Smooth muscle cell (in vitro differentiated cells): ENCODE measurements at regions not wholly inside any gene's neighbourhood (a gene's known extent, or its start where the extent isn't known, plus 50 kb on each side); places are given as distances from the start of the nearest gene placed in this dataset.
A peak's percentile ranks its signal among the peaks of the same experiment; 100 is the strongest.

Experiments used
- DNase-seq: peaks from one replicate; lab custom pipeline; 2025; ENCODE audit not compliant: unreplicated experiment; lab: John Stamatoyannopoulos, UW
- H2AFZ ChIP-seq: fragments of 200-600 bp; sonication (generic); 2 replicates; pipeline ENCODE4 v1.6.0; 2016; ENCODE audit warnings: antibody characterized with exemption, low read depth, mild to moderate bottlenecking
- H3F3A ChIP-seq: fragments of 200-600 bp; sonication (generic); 2 replicates; pipeline ENCODE4 v1.6.0; 2017; ENCODE audit warnings: antibody characterized with exemption, low read depth
- H3K27ac ChIP-seq: fragments of 200-600 bp; sonication (generic); 2 replicates; pipeline ENCODE4 v1.5.1; 2016; ENCODE audit warnings: low read depth, mild to moderate bottlenecking
- H3K27me3 ChIP-seq: fragments of 200-600 bp; sonication (generic); 2 replicates; pipeline ENCODE4 v1.6.1; 2016; ENCODE audit warnings: low read depth, mild to moderate bottlenecking
- H3K36me3 ChIP-seq: fragments of 200-600 bp; sonication (generic); 2 replicates; pipeline ENCODE4 v1.5.1; 2016; ENCODE audit warnings: low read depth
- H3K4me1 ChIP-seq: fragments of 200-600 bp; sonication (generic); 2 replicates; pipeline ENCODE4 v1.5.1; 2016; ENCODE audit warnings: low read depth
- H3K4me2 ChIP-seq: fragments of 200-600 bp; sonication (generic); 2 replicates; pipeline ENCODE4 v1.6.0; 2016; ENCODE audit warnings: mild to moderate bottlenecking
- H3K4me3 ChIP-seq: fragments of 200-600 bp; sonication (generic); 2 replicates; pipeline ENCODE4 v1.5.1; 2016; ENCODE audit warnings: mild to moderate bottlenecking
- H3K79me2 ChIP-seq: fragments of 200-600 bp; sonication (generic); 2 replicates; pipeline ENCODE4 v1.6.0; 2016; ENCODE audit warnings: low read depth, mild to moderate bottlenecking
- H3K9ac ChIP-seq: fragments of 200-600 bp; sonication (generic); 2 replicates; pipeline ENCODE4 v1.6.0; 2016; ENCODE audit warnings: low read depth
- H3K9me3 ChIP-seq: fragments of 200-600 bp; sonication (generic); replicated peaks from 2 replicates; pipeline ENCODE4 v1.5.1; 2016; ENCODE audit warnings: low read depth
- H4K20me1 ChIP-seq: fragments of 200-600 bp; sonication (generic); 2 replicates; pipeline ENCODE4 v1.6.0; 2016; ENCODE audit warnings: low read depth
- WGBS: methylation state at CpG from one replicate; pipeline ENCODE4 v1.1.7; 2016; ENCODE audit warnings: low lambda C conversion rate; 5-methylcytosine and 5-hydroxymethylcytosine counted together
- TF ChIP-seq, protein P1 (sequence below): fragments of 200-600 bp; sonication (generic); IDR thresholded peaks from 2 replicates; pipeline ENCODE4 v1.5.1; 2017; ENCODE audit warnings: borderline replicate concordance, mild to moderate bottlenecking, antibody characterized with exemption; ENCODE audit not compliant: insufficient read depth, poor library complexity, severe bottlenecking

DNA sequence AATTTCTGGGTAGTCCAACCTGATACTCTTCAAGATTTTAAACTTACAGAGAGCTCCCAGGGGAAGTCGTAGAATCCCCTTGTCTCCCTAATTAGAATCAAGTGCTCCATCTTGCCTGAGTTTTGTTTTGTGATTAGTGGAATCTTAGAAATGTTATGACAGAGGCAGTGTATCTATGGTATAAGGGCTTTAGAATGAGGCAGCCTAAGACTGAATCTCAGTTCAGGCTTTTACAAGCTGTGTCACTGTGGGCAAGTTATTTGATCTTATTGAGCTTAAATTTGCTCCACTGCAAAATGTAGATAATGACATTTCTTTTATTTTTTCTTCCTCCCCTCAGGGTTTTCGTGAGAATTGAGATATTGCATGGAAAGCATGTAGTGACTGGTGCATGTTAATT, 215.5 kb downstream of the POSTN start:
- H3K27me3 ChIP-seq, result no peaks in the 10 kb centered on the region
- H4K20me1 ChIP-seq, result no peaks in the 10 kb centered on the region
- no peaks in the 10 kb centered on the region for H3F3A ChIP-seq
- H3K36me3 ChIP-seq, result no peaks in the 10 kb centered on the region
- whole genome bisulfite sequencing, result 13% methylated on average over 2 of the region's 2 CpGs
- H3K27ac ChIP-seq, result peak overlapping the region; percentile 57
- H3K9me3 ChIP-seq, result no peaks in the 10 kb centered on the region
- H3K4me2 ChIP-seq, result peak overlapping the region; percentile 53
- H3K79me2 ChIP-seq, result no peaks in the 10 kb centered on the region
- H2AFZ ChIP-seq, result peak overlapping the region; percentile 17
- H3K9ac ChIP-seq, result no peak overlapping the region
- TF ChIP-seq, protein P1, sequence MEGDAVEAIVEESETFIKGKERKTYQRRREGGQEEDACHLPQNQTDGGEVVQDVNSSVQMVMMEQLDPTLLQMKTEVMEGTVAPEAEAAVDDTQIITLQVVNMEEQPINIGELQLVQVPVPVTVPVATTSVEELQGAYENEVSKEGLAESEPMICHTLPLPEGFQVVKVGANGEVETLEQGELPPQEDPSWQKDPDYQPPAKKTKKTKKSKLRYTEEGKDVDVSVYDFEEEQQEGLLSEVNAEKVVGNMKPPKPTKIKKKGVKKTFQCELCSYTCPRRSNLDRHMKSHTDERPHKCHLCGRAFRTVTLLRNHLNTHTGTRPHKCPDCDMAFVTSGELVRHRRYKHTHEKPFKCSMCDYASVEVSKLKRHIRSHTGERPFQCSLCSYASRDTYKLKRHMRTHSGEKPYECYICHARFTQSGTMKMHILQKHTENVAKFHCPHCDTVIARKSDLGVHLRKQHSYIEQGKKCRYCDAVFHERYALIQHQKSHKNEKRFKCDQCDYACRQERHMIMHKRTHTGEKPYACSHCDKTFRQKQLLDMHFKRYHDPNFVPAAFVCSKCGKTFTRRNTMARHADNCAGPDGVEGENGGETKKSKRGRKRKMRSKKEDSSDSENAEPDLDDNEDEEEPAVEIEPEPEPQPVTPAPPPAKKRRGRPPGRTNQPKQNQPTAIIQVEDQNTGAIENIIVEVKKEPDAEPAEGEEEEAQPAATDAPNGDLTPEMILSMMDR, result no peak
- no peak for DNase-seq
- no peak overlapping the region for H3K4me3 ChIP-seq
- peaks cover 21% of the 10 kb centered on the region for H3K4me1 ChIP-seq

DNA sequence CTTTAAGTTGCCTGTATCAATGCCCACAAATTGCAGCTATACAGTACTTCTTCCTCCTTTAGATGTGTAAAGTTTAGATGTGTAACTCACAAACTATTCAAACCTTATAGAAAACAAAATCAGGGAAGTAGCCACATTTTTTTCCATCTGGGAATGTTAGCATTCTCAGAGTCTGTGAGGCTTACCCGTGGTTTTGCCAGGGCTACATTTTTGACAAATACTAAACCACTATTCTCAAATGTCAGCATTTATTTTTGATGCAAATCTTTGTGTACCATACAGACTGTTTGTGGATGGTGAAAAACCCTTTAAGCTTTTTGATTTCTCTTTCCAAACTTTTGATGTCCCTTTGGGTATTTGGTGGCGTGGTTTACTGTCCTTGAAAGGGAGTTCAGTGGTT, 216.4 kb downstream of the POSTN start:
- Histone ChIP-seq H3K27me3 (no peaks in the 10 kb centered on the region), H3K9ac (no peak overlapping the region), H2AFZ (peak overlapping the region; percentile 6), H3K4me1 (peaks cover 21% of the 10 kb centered on the region), H3K4me2 (peak overlapping the region; percentile 53), H3K79me2 (no peaks in the 10 kb centered on the region), H4K20me1 (no peaks in the 10 kb centered on the region), H3K9me3 (no peaks in the 10 kb centered on the region), H3K4me3 (no peak overlapping the region), H3F3A (no peaks in the 10 kb centered on the region), H3K36me3 (no peaks in the 10 kb centered on the region), H3K27ac (peak overlapping the region; percentile 57)
- WGBS, result 49% methylated on average over 2 of the region's 2 CpGs
- no peak for DNase-seq
- TF ChIP-seq, protein P1, result no peak

DNA sequence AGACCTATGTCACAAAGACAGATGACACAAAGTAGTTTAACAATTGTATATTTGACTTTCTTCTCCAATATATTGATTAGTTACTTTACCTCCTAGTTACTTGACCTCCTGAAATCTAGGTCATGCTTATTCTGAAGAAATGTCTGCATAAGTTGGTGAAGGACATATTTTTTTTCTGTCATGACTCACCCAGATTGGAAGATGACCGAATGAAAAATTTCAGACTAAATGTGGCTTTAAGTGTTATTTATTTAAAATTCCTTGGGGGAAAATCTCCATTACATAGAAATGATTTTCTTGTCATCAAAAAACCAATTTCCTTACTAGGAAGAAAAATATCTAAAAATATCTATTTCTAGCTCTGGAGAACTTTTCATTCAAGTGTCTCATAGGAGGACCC, 217.1 kb downstream of the POSTN start:
- DNase-seq, result no peak
- H4K20me1 ChIP-seq, result no peaks in the 10 kb centered on the region
- H3K27ac ChIP-seq, result peak overlapping the region; percentile 57
- H3K27me3 ChIP-seq, result no peaks in the 10 kb centered on the region
- no peaks in the 10 kb centered on the region for H3K36me3 ChIP-seq
- 60% methylated on average over 1 of the region's 1 CpG for WGBS
- no peaks in the 10 kb centered on the region for H3F3A ChIP-seq
- no peaks in the 10 kb centered on the region for H3K79me2 ChIP-seq
- no peaks in the 10 kb centered on the region for H3K9me3 ChIP-seq
- peaks cover 21% of the 10 kb centered on the region for H3K4me1 ChIP-seq
- TF ChIP-seq, protein P1, result no peak
- H3K9ac ChIP-seq, result no peak overlapping the region
- peak overlapping the region; percentile 53 for H3K4me2 ChIP-seq
- H3K4me3 ChIP-seq, result no peak overlapping the region
- H2AFZ ChIP-seq, result no peak overlapping the region

DNA sequence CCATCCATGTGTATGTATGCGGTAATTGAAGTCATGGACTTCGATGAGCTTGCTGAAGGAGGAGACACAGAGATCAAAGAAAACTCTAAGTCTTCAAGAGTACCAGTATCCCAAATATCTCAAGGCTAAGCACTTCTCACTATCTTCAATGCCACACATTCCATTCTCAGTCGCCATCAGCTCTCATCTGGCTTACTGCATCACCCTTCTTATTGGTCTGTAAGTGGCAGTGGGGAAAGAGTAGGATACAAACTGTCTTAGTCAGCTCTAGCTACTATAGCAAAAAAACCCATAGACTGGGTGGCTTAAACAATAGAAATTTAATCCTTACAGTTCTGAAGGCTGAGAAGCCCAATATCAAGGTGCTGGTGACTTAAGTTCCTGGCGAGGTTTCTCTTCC, 218.7 kb downstream of the POSTN start:
- Histone ChIP-seq H3K79me2 (no peaks in the 10 kb centered on the region), H3K27me3 (no peaks in the 10 kb centered on the region), H3K9ac (no peak overlapping the region), H3K36me3 (no peaks in the 10 kb centered on the region), H2AFZ (no peak overlapping the region), H4K20me1 (no peaks in the 10 kb centered on the region), H3K4me3 (no peak overlapping the region), H3K4me2 (no peak overlapping the region), H3K4me1 (peaks cover 21% of the 10 kb centered on the region), H3F3A (no peaks in the 10 kb centered on the region), H3K9me3 (no peaks in the 10 kb centered on the region), H3K27ac (no peak overlapping the region)
- DNase-seq, result no peak
- 50% methylated on average over 4 of the region's 4 CpGs for WGBS
- TF ChIP-seq, protein P1, result no peak
